ENCODE measurements at regions not wholly inside any gene's neighbourhood (a gene's known extent, or its start where the extent isn't known, plus 50 kb on each side); places are given as distances from the start of the nearest gene placed in this dataset.

DNA sequence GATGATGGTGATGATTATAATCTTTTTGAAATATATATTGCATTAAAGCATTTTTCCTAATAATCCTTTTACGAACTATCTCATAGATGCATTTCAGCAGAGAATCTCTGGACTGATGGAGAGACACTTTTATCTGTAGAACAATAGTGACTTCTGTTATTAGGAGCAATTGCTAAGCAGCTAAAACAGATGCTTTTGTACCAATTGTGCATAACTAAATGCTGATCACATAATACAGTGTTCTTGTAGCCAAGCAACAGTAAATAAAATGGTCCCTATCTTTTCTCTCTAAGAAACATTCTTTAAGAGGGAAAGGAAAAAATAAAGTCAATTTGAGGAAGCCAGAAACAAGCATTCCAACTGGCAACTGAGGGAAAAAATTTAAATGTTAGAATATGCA, 405.8 kb upstream of the GOLIM4 start:
- H4K20me1 ChIP-seq (ENCODE audit: insufficient read depth, poor library complexity, severe bottlenecking) = no peaks in the 10 kb centered on the region
- H3K9me3 ChIP-seq (ENCODE audit: low read depth) = no peaks in the 10 kb centered on the region
- WGBS (ENCODE audit: low lambda C conversion rate, missing lambda C conversion rate) = 90% methylated on average over 1 of the region's 1 CpG
- H3K4me2 ChIP-seq = no peak overlapping the region
- DNase-seq (ENCODE audit: low spot score) = no peak
- no peaks in the 10 kb centered on the region for H3K9me2 ChIP-seq (replicated peaks; ENCODE audit: insufficient read depth)
- no peak overlapping the region for H2AFZ ChIP-seq
- H3K4me3 ChIP-seq = no peak overlapping the region
- H3K27me3 ChIP-seq = no peaks in the 10 kb centered on the region
- H3K36me3 ChIP-seq (replicated peaks; ENCODE audit: insufficient read depth, low read depth) = no peaks in the 10 kb centered on the region
- no peak for TF ChIP-seq EZH2phosphoT487 (IDR thresholded peaks at IDR 0.05; ENCODE audit: low read depth, severe bottlenecking, unreplicated experiment)
- TF ChIP-seq, protein P1, sequence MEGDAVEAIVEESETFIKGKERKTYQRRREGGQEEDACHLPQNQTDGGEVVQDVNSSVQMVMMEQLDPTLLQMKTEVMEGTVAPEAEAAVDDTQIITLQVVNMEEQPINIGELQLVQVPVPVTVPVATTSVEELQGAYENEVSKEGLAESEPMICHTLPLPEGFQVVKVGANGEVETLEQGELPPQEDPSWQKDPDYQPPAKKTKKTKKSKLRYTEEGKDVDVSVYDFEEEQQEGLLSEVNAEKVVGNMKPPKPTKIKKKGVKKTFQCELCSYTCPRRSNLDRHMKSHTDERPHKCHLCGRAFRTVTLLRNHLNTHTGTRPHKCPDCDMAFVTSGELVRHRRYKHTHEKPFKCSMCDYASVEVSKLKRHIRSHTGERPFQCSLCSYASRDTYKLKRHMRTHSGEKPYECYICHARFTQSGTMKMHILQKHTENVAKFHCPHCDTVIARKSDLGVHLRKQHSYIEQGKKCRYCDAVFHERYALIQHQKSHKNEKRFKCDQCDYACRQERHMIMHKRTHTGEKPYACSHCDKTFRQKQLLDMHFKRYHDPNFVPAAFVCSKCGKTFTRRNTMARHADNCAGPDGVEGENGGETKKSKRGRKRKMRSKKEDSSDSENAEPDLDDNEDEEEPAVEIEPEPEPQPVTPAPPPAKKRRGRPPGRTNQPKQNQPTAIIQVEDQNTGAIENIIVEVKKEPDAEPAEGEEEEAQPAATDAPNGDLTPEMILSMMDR (IDR thresholded peaks at IDR 0.05; ENCODE audit: poor library complexity) = no peak
- no peaks in the 10 kb centered on the region for H3K4me1 ChIP-seq (ENCODE audit: insufficient read depth)
- no peaks in the 10 kb centered on the region for H3K79me2 ChIP-seq
- no peak overlapping the region for H3K27ac ChIP-seq

DNA sequence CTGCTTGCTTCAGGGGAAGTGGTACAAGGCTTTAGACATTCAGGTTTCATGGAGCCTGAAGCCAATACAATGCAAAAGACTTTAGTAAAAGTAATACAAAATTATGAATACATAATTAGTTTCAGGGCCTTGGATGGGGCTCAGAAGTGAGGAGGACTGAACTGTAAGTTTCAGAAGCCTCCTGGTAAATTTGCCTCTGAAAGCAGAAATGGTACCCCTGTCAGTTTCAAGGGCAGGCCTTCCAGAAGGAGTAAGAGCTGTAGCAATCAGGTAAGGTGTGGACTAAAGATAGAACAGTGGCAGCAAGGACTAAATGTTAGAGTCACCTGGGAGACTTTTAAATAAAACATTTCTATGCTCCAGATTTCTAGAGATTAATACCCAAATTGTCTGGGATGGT, 402.5 kb upstream of the GOLIM4 start:
- no peak overlapping the region for H3K4me2 ChIP-seq
- no peaks in the 10 kb centered on the region for H3K4me1 ChIP-seq (ENCODE audit: insufficient read depth)
- H3K79me2 ChIP-seq = no peaks in the 10 kb centered on the region
- no peaks in the 10 kb centered on the region for H3K9me3 ChIP-seq (ENCODE audit: low read depth)
- H4K20me1 ChIP-seq (ENCODE audit: insufficient read depth, poor library complexity, severe bottlenecking) = no peaks in the 10 kb centered on the region
- no peak overlapping the region for H3K4me3 ChIP-seq
- H3K27ac ChIP-seq = no peak overlapping the region
- TF ChIP-seq, protein P1 (IDR thresholded peaks at IDR 0.05; ENCODE audit: poor library complexity) = no peak
- TF ChIP-seq EZH2phosphoT487 (IDR thresholded peaks at IDR 0.05; ENCODE audit: low read depth, severe bottlenecking, unreplicated experiment) (no peak), EZH2 (IDR thresholded peaks at IDR 0.05; ENCODE audit: borderline replicate concordance) (no peak)
- no peaks in the 10 kb centered on the region for H3K36me3 ChIP-seq (replicated peaks; ENCODE audit: insufficient read depth, low read depth)
- no peaks in the 10 kb centered on the region for H3K27me3 ChIP-seq
- H2AFZ ChIP-seq = no peak overlapping the region
- H3K9me2 ChIP-seq (replicated peaks; ENCODE audit: insufficient read depth) = no peaks in the 10 kb centered on the region
- DNase-seq (ENCODE audit: low spot score) = no peak

DNA sequence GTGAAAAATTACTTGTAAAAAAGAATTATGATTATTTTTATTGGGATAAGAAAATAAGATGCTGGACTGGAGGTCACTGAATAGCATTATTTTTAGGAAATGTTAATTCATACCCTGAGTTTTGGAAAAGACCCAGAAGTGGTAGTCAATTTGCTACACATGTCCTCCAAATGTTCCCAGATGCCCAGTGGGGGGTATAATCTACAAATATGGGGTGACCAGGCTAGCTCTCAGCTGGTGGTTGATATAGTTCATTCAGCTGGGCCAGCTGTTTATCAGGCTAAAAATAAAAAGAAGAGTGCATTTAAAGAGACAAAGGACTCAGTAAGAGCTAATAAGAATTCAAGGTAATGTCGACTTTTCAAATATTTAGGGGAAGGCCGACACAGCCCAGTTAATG, 402.0 kb upstream of the GOLIM4 start:
- WGBS (ENCODE audit: low lambda C conversion rate, missing lambda C conversion rate) = 70% methylated on average over 2 of the region's 2 CpGs
- Histone ChIP-seq H2AFZ (no peak overlapping the region), H3K9me2 (replicated peaks; ENCODE audit: insufficient read depth) (no peaks in the 10 kb centered on the region), H3K27ac (no peak overlapping the region), H3K27me3 (no peaks in the 10 kb centered on the region), H4K20me1 (ENCODE audit: insufficient read depth, poor library complexity, severe bottlenecking) (no peaks in the 10 kb centered on the region), H3K4me2 (no peak overlapping the region), H3K79me2 (no peaks in the 10 kb centered on the region), H3K4me3 (no peak overlapping the region), H3K9me3 (ENCODE audit: low read depth) (no peaks in the 10 kb centered on the region), H3K4me1 (ENCODE audit: insufficient read depth) (no peaks in the 10 kb centered on the region), H3K36me3 (replicated peaks; ENCODE audit: insufficient read depth, low read depth) (no peaks in the 10 kb centered on the region)
- no peak for DNase-seq (ENCODE audit: low spot score)
- TF ChIP-seq, protein P1 (IDR thresholded peaks at IDR 0.05; ENCODE audit: poor library complexity) = no peak
- no peak for TF ChIP-seq EZH2phosphoT487 (IDR thresholded peaks at IDR 0.05; ENCODE audit: low read depth, severe bottlenecking, unreplicated experiment)
- no peak for TF ChIP-seq EZH2 (IDR thresholded peaks at IDR 0.05; ENCODE audit: borderline replicate concordance)

DNA sequence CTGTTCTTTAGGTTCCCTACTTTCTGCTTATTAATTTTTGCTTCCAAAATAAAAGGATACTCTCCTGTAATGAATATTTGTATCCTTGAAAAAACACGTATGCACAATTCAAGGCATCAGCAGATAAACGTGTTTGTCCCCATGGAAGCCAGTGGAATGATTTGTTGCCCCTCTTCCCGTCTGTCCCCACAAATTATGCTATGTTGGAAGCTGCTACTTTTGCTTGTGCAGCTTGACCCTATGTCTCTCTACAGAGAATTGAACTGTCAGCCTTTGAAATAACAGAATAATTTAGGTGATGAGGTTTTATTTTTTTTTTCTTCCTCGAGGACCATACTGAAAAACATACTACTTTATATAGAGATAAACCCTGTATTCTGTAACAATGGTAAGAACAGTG, 401.5 kb upstream of the GOLIM4 start:
- Histone ChIP-seq H3K27ac (no peak overlapping the region), H2AFZ (no peak overlapping the region), H4K20me1 (ENCODE audit: insufficient read depth, poor library complexity, severe bottlenecking) (no peaks in the 10 kb centered on the region), H3K9me3 (ENCODE audit: low read depth) (no peaks in the 10 kb centered on the region), H3K4me2 (no peak overlapping the region), H3K4me3 (no peak overlapping the region), H3K9me2 (replicated peaks; ENCODE audit: insufficient read depth) (no peaks in the 10 kb centered on the region), H3K4me1 (ENCODE audit: insufficient read depth) (no peaks in the 10 kb centered on the region), H3K36me3 (replicated peaks; ENCODE audit: insufficient read depth, low read depth) (no peaks in the 10 kb centered on the region), H3K27me3 (no peaks in the 10 kb centered on the region), H3K79me2 (no peaks in the 10 kb centered on the region)
- DNase-seq (ENCODE audit: low spot score) = no peak
- TF ChIP-seq, protein P1 (IDR thresholded peaks at IDR 0.05; ENCODE audit: poor library complexity) = no peak
- TF ChIP-seq EZH2phosphoT487 (IDR thresholded peaks at IDR 0.05; ENCODE audit: low read depth, severe bottlenecking, unreplicated experiment) = no peak
- TF ChIP-seq EZH2 (IDR thresholded peaks at IDR 0.05; ENCODE audit: borderline replicate concordance) = no peak
- WGBS (ENCODE audit: low lambda C conversion rate, missing lambda C conversion rate) = 85% methylated on average over 4 of the region's 4 CpGs
